Liver (tissue), 3 donors: ENCODE measurements at regions not wholly inside any gene's neighbourhood (a gene's known extent, or its start where the extent isn't known, plus 50 kb on each side); places are given as distances from the start of the nearest gene placed in this dataset.

Experiments
- ATF3 ChIP-seq: IDR thresholded peaks from 2 replicates; pipeline ENCODE4 v1.6.1; 2016; ENCODE audit warnings: antibody characterized with exemption
- CTCF ChIP-seq: fragments of 150-350 bp; IDR thresholded peaks from 2 replicates; pipeline ENCODE4 v1.5.1; 2017; ENCODE audit warnings: improper control_type of control experiment, low read depth, low read length; ENCODE audit not compliant: missing input control
- JUND ChIP-seq, 2 donors: IDR thresholded peaks; 2 replicates each; pipeline ENCODE4 v1.6.1; 2016; ENCODE audit warnings: antibody characterized with exemption in 2 of 2
- MAX ChIP-seq: IDR thresholded peaks from 2 replicates; pipeline ENCODE4 v1.6.1; 2016; ENCODE audit warnings: antibody characterized with exemption
- NR2F2 ChIP-seq: IDR thresholded peaks from 2 replicates; pipeline ENCODE4 v1.6.1; 2016; ENCODE audit warnings: antibody characterized with exemption
- YY1 ChIP-seq: IDR thresholded peaks from 2 replicates; pipeline ENCODE4 v1.6.1; 2016; ENCODE audit warnings: antibody characterized with exemption, mild to moderate bottlenecking
- donor health status: healthy.
- donor health status: healthy.

- TF ChIP-seq CTCF (no peak), ATF3 (no peak), JUND (IDR thresholded peaks at IDR 0.05) (no peak), MAX (no peak), NR2F2 (no peak), YY1 (no peak)
These were observed 396.3 kb upstream of the TENM3 start for GRCh38 chr4:181846934-181847333.
